Neural cell (in vitro differentiated cells): ENCODE measurements at regions not wholly inside any gene's neighbourhood (a gene's known extent, or its start where the extent isn't known, plus 50 kb on each side); places are given as distances from the start of the nearest gene placed in this dataset.
"Not testable (repeated sequence)": the region's sequence is repeated elsewhere in the genome, so short reads cannot be mapped to it uniquely, and the experiment has no call there.

Experiments
- H2AFZ ChIP-seq: fragments of 200-600, 300-800 bp; sonication (generic), shearing (Covaris generic); 2 replicates; pipeline ENCODE4 v1.6.0; 2014; ENCODE audit warnings: low read depth, mild to moderate bottlenecking, antibody characterized with exemption, low read length, moderate library complexity
- H3F3A ChIP-seq: fragments of 200-600 bp; shearing (Covaris generic); 2 replicates; pipeline ENCODE4 v1.6.1; 2016; ENCODE audit warnings: mild to moderate bottlenecking, moderate library complexity, mixed read lengths, antibody characterized with exemption, low read length; ENCODE audit not compliant: insufficient read depth, poor library complexity, severe bottlenecking
- H3K27ac ChIP-seq: fragments of 200-600, 300-800 bp; sonication (generic), shearing (Covaris generic); 2 replicates; pipeline ENCODE4 v1.5.1; 2014; ENCODE audit warnings: mild to moderate bottlenecking, low read length, moderate library complexity
- H3K27me3 ChIP-seq: fragments of 300-800, 200-600 bp; sonication (generic), shearing (Covaris generic); 2 replicates; pipeline ENCODE4 v1.6.0; 2014; ENCODE audit warnings: mild to moderate bottlenecking, low read depth, low read length, moderate library complexity; ENCODE audit not compliant: insufficient read depth
- H3K36me3 ChIP-seq: fragments of 300-800, 200-600 bp; sonication (generic), shearing (Covaris generic); 2 replicates; pipeline ENCODE4 v1.5.1; 2014; ENCODE audit warnings: mild to moderate bottlenecking, antibody characterized with exemption, low read length, moderate library complexity; ENCODE audit not compliant: insufficient read depth
- H3K4me2 ChIP-seq: fragments of 300-800, 200-600 bp; sonication (generic), shearing (Covaris generic); 2 replicates; pipeline ENCODE4 v1.6.0; 2014; ENCODE audit warnings: mild to moderate bottlenecking, low read length
- H3K4me3 ChIP-seq: fragments of 300-800, 200-600 bp; sonication (generic), shearing (Covaris generic); 2 replicates; pipeline ENCODE4 v1.5.1; 2014; ENCODE audit warnings: mild to moderate bottlenecking, low read length, moderate library complexity
- H3K79me2 ChIP-seq: fragments of 200-600 bp; shearing (Covaris generic); replicated peaks from 2 replicates; pipeline ENCODE4 v1.6.0; 2014; ENCODE audit warnings: mild to moderate bottlenecking, low read length, moderate library complexity; ENCODE audit not compliant: insufficient read depth
- H3K9ac ChIP-seq: fragments of 300-800, 200-600 bp; sonication (generic), shearing (Covaris generic); 2 replicates; pipeline ENCODE4 v1.6.1; 2016; ENCODE audit warnings: mild to moderate bottlenecking, low read length, mixed read lengths
- H3K9me2 ChIP-seq: fragments of 200-600 bp; shearing (Covaris generic); 2 replicates; pipeline ENCODE4 v1.6.1; 2016; ENCODE audit warnings: mild to moderate bottlenecking, low read length, mixed read lengths; ENCODE audit not compliant: insufficient read depth
- H3K9me3 ChIP-seq: fragments of 200-600, 300-800 bp; sonication (generic), shearing (Covaris generic); 2 replicates; pipeline ENCODE4 v1.6.1; 2016; ENCODE audit warnings: mild to moderate bottlenecking, mixed run types, low read length, moderate library complexity, mixed read lengths
- H4K20me1 ChIP-seq: fragments of 200-600 bp; shearing (Covaris generic); 2 replicates; pipeline ENCODE4 v1.6.1; 2016; ENCODE audit warnings: mild to moderate bottlenecking, mixed run types; ENCODE audit not compliant: insufficient read depth
- EP300 ChIP-seq: fragments of 450-650 bp; conservative IDR thresholded peaks from 2 replicates; pipeline ENCODE4 v1.6.1; 2014; ENCODE audit warnings: antibody characterized with exemption, mild to moderate bottlenecking, moderate library complexity; ENCODE audit not compliant: poor library complexity, severe bottlenecking
- EZH2 ChIP-seq: fragments of 200-600, 300-800 bp; shearing (Covaris generic), sonication (generic); IDR thresholded peaks from 2 replicates; pipeline ENCODE4 v1.6.1; 2014; ENCODE audit warnings: antibody characterized with exemption, low read length, borderline replicate concordance, mild to moderate bottlenecking; ENCODE audit not compliant: insufficient read depth, poor library complexity, severe bottlenecking
- MXI1 ChIP-seq: fragments of 450-650 bp; conservative IDR thresholded peaks from 2 replicates; pipeline ENCODE4 v1.6.1; 2014; ENCODE audit warnings: antibody characterized with exemption, mild to moderate bottlenecking; ENCODE audit not compliant: poor library complexity, severe bottlenecking
- POLR2AphosphoS5 ChIP-seq: IDR thresholded peaks from 2 replicates; pipeline ENCODE4 v1.6.1; 2012
- RAD21 ChIP-seq: fragments of 450-650 bp; conservative IDR thresholded peaks from 2 replicates; pipeline ENCODE4 v1.6.1; 2014; ENCODE audit warnings: antibody characterized with exemption, mild to moderate bottlenecking, moderate library complexity
- SMC3 ChIP-seq: fragments of 450-650 bp; conservative IDR thresholded peaks from 2 replicates; pipeline ENCODE4 v1.6.1; 2014; ENCODE audit warnings: antibody characterized with exemption, mild to moderate bottlenecking, moderate library complexity; ENCODE audit not compliant: poor library complexity
- TAF1 ChIP-seq: IDR thresholded peaks from 2 replicates; pipeline ENCODE4 v1.6.1; 2012; ENCODE audit warnings: low read depth
- TF ChIP-seq, protein P1 (sequence below): IDR thresholded peaks from 2 replicates; pipeline ENCODE4 v1.6.1; 2012; ENCODE audit warnings: borderline replicate concordance
- TF ChIP-seq, protein P2 (sequence below): fragments of 450-650 bp; IDR thresholded peaks from 2 replicates; pipeline ENCODE4 v1.5.1; 2014; ENCODE audit warnings: antibody characterized with exemption, mild to moderate bottlenecking, moderate library complexity; ENCODE audit not compliant: poor library complexity, severe bottlenecking

DNA sequence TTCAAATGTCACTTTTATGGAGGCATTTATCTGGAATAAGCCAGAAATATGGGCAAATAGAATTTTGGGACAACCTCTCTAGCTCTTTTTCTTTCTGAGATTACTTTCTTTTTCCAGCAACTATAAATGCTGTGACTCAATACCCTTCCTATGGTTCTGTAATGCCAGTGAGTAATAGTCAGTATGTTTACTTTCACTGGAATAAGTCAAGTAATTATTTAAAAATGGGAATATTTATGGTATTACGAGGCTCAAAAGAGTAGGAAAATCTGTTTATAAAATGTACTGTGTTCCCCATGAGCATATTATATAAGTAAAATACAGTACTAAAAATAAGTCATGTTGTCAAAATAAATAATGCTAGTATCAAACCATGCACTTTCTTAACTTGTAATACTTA lies 750.5 kb downstream of the LUZP2 start:
- no peaks in the 10 kb centered on the region for H3K9me2 ChIP-seq
- no peak for TF ChIP-seq EZH2
- TF ChIP-seq RAD21: no peak
- no peak for TF ChIP-seq POLR2AphosphoS5
- TF ChIP-seq EP300: no peak
- no peak for TF ChIP-seq TAF1
- TF ChIP-seq, protein P1, sequence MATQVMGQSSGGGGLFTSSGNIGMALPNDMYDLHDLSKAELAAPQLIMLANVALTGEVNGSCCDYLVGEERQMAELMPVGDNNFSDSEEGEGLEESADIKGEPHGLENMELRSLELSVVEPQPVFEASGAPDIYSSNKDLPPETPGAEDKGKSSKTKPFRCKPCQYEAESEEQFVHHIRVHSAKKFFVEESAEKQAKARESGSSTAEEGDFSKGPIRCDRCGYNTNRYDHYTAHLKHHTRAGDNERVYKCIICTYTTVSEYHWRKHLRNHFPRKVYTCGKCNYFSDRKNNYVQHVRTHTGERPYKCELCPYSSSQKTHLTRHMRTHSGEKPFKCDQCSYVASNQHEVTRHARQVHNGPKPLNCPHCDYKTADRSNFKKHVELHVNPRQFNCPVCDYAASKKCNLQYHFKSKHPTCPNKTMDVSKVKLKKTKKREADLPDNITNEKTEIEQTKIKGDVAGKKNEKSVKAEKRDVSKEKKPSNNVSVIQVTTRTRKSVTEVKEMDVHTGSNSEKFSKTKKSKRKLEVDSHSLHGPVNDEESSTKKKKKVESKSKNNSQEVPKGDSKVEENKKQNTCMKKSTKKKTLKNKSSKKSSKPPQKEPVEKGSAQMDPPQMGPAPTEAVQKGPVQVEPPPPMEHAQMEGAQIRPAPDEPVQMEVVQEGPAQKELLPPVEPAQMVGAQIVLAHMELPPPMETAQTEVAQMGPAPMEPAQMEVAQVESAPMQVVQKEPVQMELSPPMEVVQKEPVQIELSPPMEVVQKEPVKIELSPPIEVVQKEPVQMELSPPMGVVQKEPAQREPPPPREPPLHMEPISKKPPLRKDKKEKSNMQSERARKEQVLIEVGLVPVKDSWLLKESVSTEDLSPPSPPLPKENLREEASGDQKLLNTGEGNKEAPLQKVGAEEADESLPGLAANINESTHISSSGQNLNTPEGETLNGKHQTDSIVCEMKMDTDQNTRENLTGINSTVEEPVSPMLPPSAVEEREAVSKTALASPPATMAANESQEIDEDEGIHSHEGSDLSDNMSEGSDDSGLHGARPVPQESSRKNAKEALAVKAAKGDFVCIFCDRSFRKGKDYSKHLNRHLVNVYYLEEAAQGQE: no peak
- no peak for TF ChIP-seq SMC3
- TF ChIP-seq, protein P2, sequence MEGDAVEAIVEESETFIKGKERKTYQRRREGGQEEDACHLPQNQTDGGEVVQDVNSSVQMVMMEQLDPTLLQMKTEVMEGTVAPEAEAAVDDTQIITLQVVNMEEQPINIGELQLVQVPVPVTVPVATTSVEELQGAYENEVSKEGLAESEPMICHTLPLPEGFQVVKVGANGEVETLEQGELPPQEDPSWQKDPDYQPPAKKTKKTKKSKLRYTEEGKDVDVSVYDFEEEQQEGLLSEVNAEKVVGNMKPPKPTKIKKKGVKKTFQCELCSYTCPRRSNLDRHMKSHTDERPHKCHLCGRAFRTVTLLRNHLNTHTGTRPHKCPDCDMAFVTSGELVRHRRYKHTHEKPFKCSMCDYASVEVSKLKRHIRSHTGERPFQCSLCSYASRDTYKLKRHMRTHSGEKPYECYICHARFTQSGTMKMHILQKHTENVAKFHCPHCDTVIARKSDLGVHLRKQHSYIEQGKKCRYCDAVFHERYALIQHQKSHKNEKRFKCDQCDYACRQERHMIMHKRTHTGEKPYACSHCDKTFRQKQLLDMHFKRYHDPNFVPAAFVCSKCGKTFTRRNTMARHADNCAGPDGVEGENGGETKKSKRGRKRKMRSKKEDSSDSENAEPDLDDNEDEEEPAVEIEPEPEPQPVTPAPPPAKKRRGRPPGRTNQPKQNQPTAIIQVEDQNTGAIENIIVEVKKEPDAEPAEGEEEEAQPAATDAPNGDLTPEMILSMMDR: no peak
- TF ChIP-seq MXI1: no peak
- no peak overlapping the region for H3K9ac ChIP-seq
- no peaks in the 10 kb centered on the region for H3K79me2 ChIP-seq
- H3K27ac ChIP-seq: no peak overlapping the region
- H4K20me1 ChIP-seq: no peaks in the 10 kb centered on the region
- H3K27me3 ChIP-seq: no peaks in the 10 kb centered on the region
- no peak overlapping the region for H3K4me3 ChIP-seq
- H3K36me3 ChIP-seq: no peaks in the 10 kb centered on the region
- no peaks in the 10 kb centered on the region for H3F3A ChIP-seq
- H3K4me2 ChIP-seq: peak overlapping the region; percentile 17
- H2AFZ ChIP-seq: no peak overlapping the region
- H3K9me3 ChIP-seq: no peaks in the 10 kb centered on the region

DNA sequence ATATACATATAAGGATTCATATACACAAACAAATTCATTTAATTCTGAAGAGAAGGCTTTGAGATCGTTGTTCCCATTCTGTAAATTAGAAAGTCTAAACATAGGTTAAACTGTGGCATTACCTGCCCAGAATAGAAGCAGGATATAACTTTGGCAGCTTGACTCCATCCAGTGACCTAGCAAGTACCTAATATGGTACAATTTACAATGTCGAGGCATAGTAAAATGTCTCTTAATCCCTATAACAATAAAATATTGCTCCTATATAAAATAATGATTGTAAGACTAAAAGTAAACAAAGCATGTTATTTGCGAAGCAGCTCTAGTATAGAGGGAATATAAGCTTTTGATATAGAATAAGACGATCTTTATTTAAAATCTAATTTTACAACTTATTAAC lies 756.0 kb downstream of the LUZP2 start:
- no peak overlapping the region for H2AFZ ChIP-seq
- H3K9ac ChIP-seq: no peak overlapping the region
- no peaks in the 10 kb centered on the region for H3K27me3 ChIP-seq
- no peaks in the 10 kb centered on the region for H3K79me2 ChIP-seq
- no peaks in the 10 kb centered on the region for H3K9me3 ChIP-seq
- H4K20me1 ChIP-seq: no peaks in the 10 kb centered on the region
- no peaks in the 10 kb centered on the region for H3K9me2 ChIP-seq
- no peak overlapping the region for H3K4me3 ChIP-seq
- H3K27ac ChIP-seq: no peak overlapping the region
- TF ChIP-seq, protein P1: no peak
- TF ChIP-seq EZH2 (no peak), SMC3 (no peak), MXI1 (no peak), RAD21 (no peak), EP300 (no peak)
- TF ChIP-seq, protein P2: no peak
- H3K36me3 ChIP-seq: no peaks in the 10 kb centered on the region
- no peak overlapping the region for H3K4me2 ChIP-seq
- no peaks in the 10 kb centered on the region for H3F3A ChIP-seq

DNA sequence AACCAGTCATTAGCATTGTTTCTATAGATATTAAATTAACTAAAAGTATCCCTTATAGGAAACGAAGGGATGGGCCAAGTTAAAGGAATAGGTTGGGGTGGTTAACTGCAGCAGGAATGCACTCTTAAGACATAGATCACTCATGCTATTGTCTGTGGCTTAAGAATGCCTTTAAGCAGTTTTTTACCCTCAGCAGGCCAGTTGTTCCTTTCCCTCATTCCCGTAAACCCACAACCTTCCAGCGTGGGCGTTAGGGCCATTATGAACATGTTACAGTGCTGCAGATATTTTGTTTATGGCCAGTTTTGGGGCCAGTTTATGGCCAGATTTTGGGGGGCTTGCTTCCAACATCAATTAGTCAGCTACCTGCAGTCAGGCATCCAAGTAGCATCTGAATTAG lies 767.0 kb downstream of the LUZP2 start:
- H3K27me3 ChIP-seq, H3K27ac ChIP-seq, H2AFZ ChIP-seq, H3K4me2 ChIP-seq, H3K36me3 ChIP-seq, H3K9me2 ChIP-seq, H3K9ac ChIP-seq, H3K9me3 ChIP-seq, H4K20me1 ChIP-seq, H3K4me3 ChIP-seq, H3K79me2 ChIP-seq, H3F3A ChIP-seq: not testable (repeated sequence)
